K562 (cell line): ENCODE measurements at regions not wholly inside any gene's neighbourhood (a gene's known extent, or its start where the extent isn't known, plus 50 kb on each side); places are given as distances from the start of the nearest gene placed in this dataset.
A peak's percentile ranks its signal among the peaks of the same experiment; 100 is the strongest.

Experiments used
- ATAC-seq: fragments of 200-7000 bp; cut with Tn5 transposase; 3 replicates; pipeline ENCODE4 v1.9.1; 2020; ENCODE audit warnings: moderate library complexity
- BruUV-seq: library from RNA; stranded (reverse); fragments of 400-500 nt; replicated peaks from 2 replicates; lab custom pipeline; 2021; lab: Mats Ljungman, UMichigan
- CTCF ChIA-PET: fragments of 300-600 bp; formaldehyde crosslinking; extraction: SDS; loops from one replicate; lab custom pipeline; 2021; ENCODE audit warnings: low intra/inter-chr PET ratio; lab: Yijun Ruan, JAX
- POLR2A ChIA-PET: fragments of 300-600, 350-650 bp; sonication (Branson Sonifier 250); formaldehyde crosslinking; extraction: SDS; loops from one replicate; lab custom pipeline; 2021; ENCODE audit warnings: antibody characterized with exemption, inconsistent platforms; lab: Yijun Ruan, JAX
- DNase-seq, 4 experiments: peaks; one replicate each; pipeline versions ENCODE4 v3.0.0 to v3.0.0-alpha.2; 2011 to 2018; ENCODE audit warnings: low spot score in 3 of 4, mixed read lengths in 3 of 4; ENCODE audit errors: extremely low read depth in 1 of 4
- FAIRE-seq: peaks from 2 replicates; lab custom pipeline; 2011; peaks lifted over from hg19 to GRCh38; lab: Jason Lieb, UNC
- H2AFZ ChIP-seq: 2 replicates; pipeline ENCODE4 v1.6.0; 2011; ENCODE audit warnings: low read depth, low read length, control low read depth, inconsistent platforms
- H3K27ac ChIP-seq: fragments of 200-600 bp; 3 replicates; pipeline ENCODE4 v1.8.0; 2011; ENCODE audit warnings: low read depth, mild to moderate bottlenecking, control low read depth, inconsistent platforms, low read length, moderate library complexity, mixed read lengths; ENCODE audit errors: extremely low read depth
- H3K27me3 ChIP-seq, 2 experiments: fragments of 300-600 bp in 1 of 2; 2 replicates in 1 of 2; 3 replicates in 1 of 2; pipeline versions ENCODE4 v1.6.0 to v1.8.0; 2011; ENCODE audit warnings: inconsistent platforms in 2 of 2, low read length in 2 of 2, mild to moderate bottlenecking in 1 of 2, mixed read lengths in 1 of 2, moderate library complexity in 1 of 2; ENCODE audit not compliant: control insufficient read depth in 2 of 2, insufficient read depth in 2 of 2
- H3K36me3 ChIP-seq: fragments of 300-600 bp; 3 replicates; pipeline ENCODE4 v1.8.0; 2011; ENCODE audit warnings: mild to moderate bottlenecking, low read length, inconsistent platforms; ENCODE audit not compliant: control insufficient read depth, insufficient read depth
- H3K4me1 ChIP-seq, 2 experiments: fragments of 200-600 bp in 1 of 2; replicated peaks in 1 of 2; 2 replicates in 1 of 2; 3 replicates in 1 of 2; pipeline versions ENCODE4 v1.5.1 to v1.8.0; 2011; ENCODE audit warnings: inconsistent platforms in 2 of 2, low read length in 2 of 2, mild to moderate bottlenecking in 1 of 2, mixed read lengths in 1 of 2, moderate library complexity in 1 of 2; ENCODE audit not compliant: control insufficient read depth in 2 of 2, insufficient read depth in 2 of 2
- H3K4me2 ChIP-seq: 2 replicates; pipeline ENCODE4 v1.6.1; 2011; ENCODE audit warnings: low read length, control low read depth, inconsistent platforms, mixed read lengths; ENCODE audit not compliant: insufficient read depth
- H3K4me3 ChIP-seq: fragments of 200-600 bp; sonication (generic), shearing (Covaris generic); 2 replicates; pipeline ENCODE4 v1.5.1; 2016; ENCODE audit warnings: control low read depth, inconsistent platforms
- H3K79me2 ChIP-seq: fragments of 200-600 bp; 3 replicates; pipeline ENCODE4 v1.8.0; 2011; ENCODE audit warnings: low read length, inconsistent platforms; ENCODE audit not compliant: control insufficient read depth, insufficient read depth
- H3K9ac ChIP-seq, 2 experiments: 2 replicates each; pipeline versions ENCODE4 v1.6.0 to v1.6.1; 2011; ENCODE audit warnings: low read depth in 2 of 2, low read length in 2 of 2, control low read depth in 1 of 2, inconsistent platforms in 1 of 2, mild to moderate bottlenecking in 1 of 2, mixed read lengths in 1 of 2; ENCODE audit not compliant: insufficient read depth in 1 of 2
- H3K9me1 ChIP-seq: one replicate; pipeline ENCODE4 v1.6.0; 2011; ENCODE audit warnings: inconsistent platforms, mild to moderate bottlenecking, low read length, moderate library complexity; ENCODE audit not compliant: control insufficient read depth, insufficient read depth
- H3K9me3 ChIP-seq: replicated peaks from 2 replicates; pipeline ENCODE4 v1.5.1; 2011; ENCODE audit warnings: low read depth, low read length, inconsistent platforms; ENCODE audit not compliant: control insufficient read depth, insufficient read depth
- H4K20me1 ChIP-seq: replicated peaks from 2 replicates; pipeline ENCODE4 v1.6.1; 2011; ENCODE audit warnings: low read length, inconsistent platforms, mixed read lengths; ENCODE audit not compliant: control insufficient read depth, insufficient read depth
- ATF1 ChIP-seq, 2 experiments: fragments of 450-650 bp in 1 of 2; IDR thresholded peaks; 2 replicates each; pipeline ENCODE4 v1.6.1; 2016; ENCODE audit warnings: missing compliant biosample characterization in 1 of 2, missing genetic modification characterization in 1 of 2
- C11orf30 ChIP-seq: fragments of 450-650 bp; IDR thresholded peaks from 2 replicates; pipeline ENCODE4 v1.6.1; 2016; ENCODE audit warnings: low read depth, mild to moderate bottlenecking
- CTCF ChIP-seq, 3 experiments: IDR thresholded peaks in 2 of 3; conservative IDR thresholded peaks in 1 of 3; 2 replicates each; pipeline ENCODE4 v1.5.1; 2011 to 2012; ENCODE audit warnings: low read length in 3 of 3, mild to moderate bottlenecking in 3 of 3, control low read depth in 2 of 3, improper control_type of control experiment in 1 of 3, inconsistent platforms in 1 of 3, low read depth in 1 of 3, mixed read lengths in 1 of 3, moderate library complexity in 1 of 3; ENCODE audit not compliant: insufficient read depth in 2 of 3
- HIVEP1 ChIP-seq: fragments of 250-450 bp; sonication (Bioruptor Pico); IDR thresholded peaks from 2 replicates; pipeline ENCODE4 v1.4.0; 2020; ENCODE audit warnings: mild to moderate bottlenecking
- HMG20A ChIP-seq: fragments of 450-650 bp; formaldehyde crosslinking; conservative IDR thresholded peaks from 2 replicates; pipeline ENCODE4 v1.4.0; 2020; ENCODE audit warnings: mild to moderate bottlenecking, mixed read lengths
- HOXB6 ChIP-seq: fragments of 250-450 bp; sonication (Bioruptor Pico); IDR thresholded peaks from 2 replicates; pipeline ENCODE4 v1.5.1; 2022; ENCODE audit warnings: mild to moderate bottlenecking, borderline replicate concordance
- SMARCB1 ChIP-seq: IDR thresholded peaks from 2 replicates; pipeline ENCODE4 v1.6.1; 2011; ENCODE audit warnings: improper control_type of control experiment, low read depth; ENCODE audit not compliant: insufficient read length
- SP1 ChIP-seq: sonication (generic); formaldehyde crosslinking; IDR thresholded peaks from 2 replicates; pipeline ENCODE4 v1.8.1; 2022; ENCODE audit warnings: mild to moderate bottlenecking, missing genetic modification reagents
- SRSF1 ChIP-seq: fragments of 200-400 bp; formaldehyde crosslinking; IDR thresholded peaks from 2 replicates; pipeline ENCODE4 v1.6.1; 2017; ENCODE audit warnings: mild to moderate bottlenecking, low read depth, low read length, moderate library complexity
- TAL1 ChIP-seq: fragments of 450-650 bp; IDR thresholded peaks from 2 replicates; pipeline ENCODE4 v1.6.1; 2016; ENCODE audit warnings: mild to moderate bottlenecking
- UBTF ChIP-seq, 2 experiments: IDR thresholded peaks; 2 replicates each; pipeline ENCODE4 v1.6.1; 2012; ENCODE audit warnings: improper control_type of control experiment in 2 of 2, low read depth in 2 of 2, low read length in 2 of 2, borderline replicate concordance in 1 of 2
- ZNF507 ChIP-seq: conservative IDR thresholded peaks from 2 replicates; pipeline ENCODE4 v1.6.1; 2017; ENCODE audit warnings: missing genetic modification characterization, missing compliant biosample characterization
- ZNF583 ChIP-seq: fragments of 250-450 bp; sonication (Bioruptor Pico); IDR thresholded peaks from 2 replicates; pipeline ENCODE4 v1.4.0; 2020
- WGBS: fragments of 100-300 bp; shearing (Covaris generic); methylation state at CpG from one replicate; pipeline ENCODE4 v1.1.6; 2016; ENCODE audit warnings: low coverage, mixed read lengths; ENCODE audit not compliant: insufficient coverage; ENCODE audit errors: missing lambda C conversion rate; 5-methylcytosine and 5-hydroxymethylcytosine counted together
- in situ Hi-C: fragments of 300-500 bp; cut with MboI; formaldehyde crosslinking; loops from 4 replicates; pipeline ENCODE4 v1.15.0; 2018; ENCODE audit warnings: inconsistent platforms, mixed read lengths
- intact Hi-C: fragments of 100-400 bp; cut with micrococcal nuclease; formaldehyde crosslinking; loops from 2 replicates; pipeline ENCODE4 v1.14.2; 2022

- DNase-seq (peak; percentile 7 to 23 (median 14)), FAIRE-seq (no peak), ATAC-seq (no peak)
- Histone ChIP-seq H3K9me3 (no peaks in the 10 kb centered on the region), H3K27ac (no peak overlapping the region), H2AFZ (no peak overlapping the region), H3K4me2 (no peak overlapping the region), H3K4me1 (no peaks in the 10 kb centered on the region), H3K27me3 (no peaks in the 10 kb centered on the region), H3K36me3 (no peaks in the 10 kb centered on the region), H3K79me2 (no peaks in the 10 kb centered on the region), H3K4me3 (no peak overlapping the region), H3K9ac (no peak overlapping the region), H4K20me1 (no peaks in the 10 kb centered on the region), H3K9me1 (no peaks in the 10 kb centered on the region)
- TF ChIP-seq SRSF1 = no peak
- peak in 1 of 3 experiments; percentile 34; a peak in 1 of 6 replicates for TF ChIP-seq CTCF (IDR thresholded peaks at IDR 0.05 in 2 of 3, conservative IDR thresholded peaks at IDR 0.05 in 1 of 3; ENCODE audit: insufficient read depth in 2 of 3, low read depth in 1 of 3, low read length in 3 of 3)
- intact Hi-C loops (no loop called here), in situ Hi-C loops (no loop called here)
- POLR2A ChIA-PET = no interaction called here
- no TSS peak for BruUV-seq
- 0% methylated on average over 7 of the region's 7 CpGs for WGBS
- CTCF ChIA-PET = no interaction called here
Measured at GRCh38 chr22:34111210-34111824, 191.0 kb upstream of the LARGE1 start.

GRCh38 chr22:34113381-34113780 lies 193.1 kb upstream of the LARGE1 start:
- CTCF ChIA-PET = no interaction called here
- ATAC-seq = no peak
- POLR2A ChIA-PET = interaction anchor here (0.5 kb wide), 1 partner anchor 237 kb away, joined by 3 read pairs; no protein-coding TSS in a partner anchor
- TF ChIP-seq HMG20A (CRISPR knock-in tag) = no peak
- no peak for TF ChIP-seq HIVEP1
- TF ChIP-seq ZNF583 (CRISPR knock-in tag) = no peak
- no peak for TF ChIP-seq UBTF (IDR thresholded peaks at IDR 0.05; ENCODE audit: borderline replicate concordance in 1 of 2, low read depth in 2 of 2, low read length in 2 of 2)
- TF ChIP-seq SP1 = no peak
- TF ChIP-seq TAL1 = no peak
- no peak for TF ChIP-seq ATF1 (CRISPR knock-in tag; IDR thresholded peaks at IDR 0.05)
- TF ChIP-seq ATF1 (tag; IDR thresholded peaks at IDR 0.05) = no peak
- TF ChIP-seq HOXB6 (CRISPR knock-in tag) = no peak
- TF ChIP-seq SMARCB1 = no peak
- TF ChIP-seq ZNF507 (tag) = no peak
- TF ChIP-seq C11orf30 = no peak

More at GRCh38 chr22:34113381-34113780, 193.1 kb upstream of the LARGE1 start:
- H3K9ac ChIP-seq = no peak overlapping the region
- FAIRE-seq (no peak), DNase-seq (no peak)
- no peak overlapping the region for H2AFZ ChIP-seq
- no peaks in the 10 kb centered on the region for H3K79me2 ChIP-seq
- no peaks in the 10 kb centered on the region for H4K20me1 ChIP-seq
- no peaks in the 10 kb centered on the region for H3K9me1 ChIP-seq
- no peaks in the 10 kb centered on the region for H3K9me3 ChIP-seq
- WGBS = 2% methylated on average over 5 of the region's 6 CpGs
- no TSS peak for BruUV-seq
- no peak overlapping the region for H3K27ac ChIP-seq
- H3K4me3 ChIP-seq = no peak overlapping the region
- H3K4me1 ChIP-seq = no peaks in the 10 kb centered on the region
- H3K27me3 ChIP-seq = no peaks in the 10 kb centered on the region
- H3K36me3 ChIP-seq = no peaks in the 10 kb centered on the region
- intact Hi-C loops = no loop called here
- in situ Hi-C loops = no loop called here
- H3K4me2 ChIP-seq = no peak overlapping the region
